Esophagus squamous epithelium (tissue), 5 donors: ENCODE measurements at regions not wholly inside any gene's neighbourhood (a gene's known extent, or its start where the extent isn't known, plus 50 kb on each side); places are given as distances from the start of the nearest gene placed in this dataset.

ENCODE experiments used
- DNase-seq: peaks from one replicate; lab custom pipeline; 2025; lab: John Stamatoyannopoulos, UW
- H3K27ac ChIP-seq, 4 donors: fragments of 200-600 bp; sonication (generic); one replicate each; pipeline ENCODE4 v1.5.1; 2016 to 2019; ENCODE audit warnings: mild to moderate bottlenecking in 1 of 4
- H3K27me3 ChIP-seq, 4 donors: fragments of 200-600 bp; sonication (generic); 1 replicate in 3 of 4; 2 replicates in 1 of 4; pipeline versions ENCODE4 v1.5.1 to v1.6.0; 2017 to 2021; ENCODE audit warnings: antibody characterized with exemption in 1 of 4
- H3K36me3 ChIP-seq, 3 donors: fragments of 200-600 bp; sonication (generic); one replicate each; pipeline ENCODE4 v1.5.1; 2016 to 2019
- H3K4me1 ChIP-seq, 3 donors: fragments of 200-600 bp; sonication (generic); one replicate each; pipeline ENCODE4 v1.5.1; 2017 to 2019
- H3K4me3 ChIP-seq, 4 donors: fragments of 200-600 bp; sonication (generic); 1 replicate in 3 of 4; 2 replicates in 1 of 4; pipeline ENCODE4 v1.5.1; 2016 to 2019; ENCODE audit warnings: mild to moderate bottlenecking in 2 of 4, moderate library complexity in 1 of 4
- H3K9me3 ChIP-seq, 3 donors: fragments of 200-600 bp; sonication (generic); one replicate each; pipeline ENCODE4 v1.5.1; 2016 to 2019
- POLR2A ChIP-seq, 4 donors: fragments of 450-650 bp; IDR thresholded peaks; one replicate each; pipeline ENCODE4 v1.6.1; 2017; ENCODE audit warnings: antibody characterized with exemption in 4 of 4, mild to moderate bottlenecking in 4 of 4, moderate library complexity in 3 of 4
- WGBS, 2 donors: methylation state at CpG; one replicate each; pipeline ENCODE4 v1.1.5; 2018; 5-methylcytosine and 5-hydroxymethylcytosine counted together
- intact Hi-C: fragments of 100-400 bp; cut with DNase I; formaldehyde crosslinking; loops from one replicate; pipeline ENCODE4 v1.15.0; 2022
- TF ChIP-seq, protein P1 (sequence below), 6 experiments: fragments of 450-650 bp in 4 of 6; fragments of 200-600 bp in 2 of 6; sonication (generic) in 2 of 6; IDR thresholded peaks; one replicate each; pipeline ENCODE4 v1.5.1; 2016 to 2019; ENCODE audit warnings: antibody characterized with exemption in 6 of 6, mild to moderate bottlenecking in 4 of 6, moderate library complexity in 4 of 6
- donor health status: DM: yes; HTN: yes; CAD: no.

- intact Hi-C loops, result no loop called here
- Histone ChIP-seq H3K4me1 (no peaks in the 10 kb centered on the region), H3K36me3 (no peaks in the 10 kb centered on the region), H3K9me3 (no peaks in the 10 kb centered on the region), H3K27ac (no peak overlapping the region), H3K4me3 (no peak overlapping the region), H3K27me3 (no peaks in the 10 kb centered on the region)
- no peak for DNase-seq
- TF ChIP-seq, protein P1, sequence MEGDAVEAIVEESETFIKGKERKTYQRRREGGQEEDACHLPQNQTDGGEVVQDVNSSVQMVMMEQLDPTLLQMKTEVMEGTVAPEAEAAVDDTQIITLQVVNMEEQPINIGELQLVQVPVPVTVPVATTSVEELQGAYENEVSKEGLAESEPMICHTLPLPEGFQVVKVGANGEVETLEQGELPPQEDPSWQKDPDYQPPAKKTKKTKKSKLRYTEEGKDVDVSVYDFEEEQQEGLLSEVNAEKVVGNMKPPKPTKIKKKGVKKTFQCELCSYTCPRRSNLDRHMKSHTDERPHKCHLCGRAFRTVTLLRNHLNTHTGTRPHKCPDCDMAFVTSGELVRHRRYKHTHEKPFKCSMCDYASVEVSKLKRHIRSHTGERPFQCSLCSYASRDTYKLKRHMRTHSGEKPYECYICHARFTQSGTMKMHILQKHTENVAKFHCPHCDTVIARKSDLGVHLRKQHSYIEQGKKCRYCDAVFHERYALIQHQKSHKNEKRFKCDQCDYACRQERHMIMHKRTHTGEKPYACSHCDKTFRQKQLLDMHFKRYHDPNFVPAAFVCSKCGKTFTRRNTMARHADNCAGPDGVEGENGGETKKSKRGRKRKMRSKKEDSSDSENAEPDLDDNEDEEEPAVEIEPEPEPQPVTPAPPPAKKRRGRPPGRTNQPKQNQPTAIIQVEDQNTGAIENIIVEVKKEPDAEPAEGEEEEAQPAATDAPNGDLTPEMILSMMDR (IDR thresholded peaks at IDR 0.05), result no peak
- no peak for TF ChIP-seq POLR2A (IDR thresholded peaks at IDR 0.05)
- WGBS, 2 donors, result 83 to 90% methylated on average over 1 of the region's 1 CpG
Observed at GRCh38 chr3:164049847-164050246, 1028.4 kb downstream of the SI start.

- Histone ChIP-seq H3K4me3 (no peak overlapping the region), H3K36me3 (no peaks in the 10 kb centered on the region), H3K27me3 (no peaks in the 10 kb centered on the region), H3K9me3 (no peaks in the 10 kb centered on the region), H3K27ac (no peak overlapping the region), H3K4me1 (no peaks in the 10 kb centered on the region)
- WGBS, 2 donors, result 85 to 88% methylated on average over 4 of the region's 4 CpGs
- TF ChIP-seq, protein P1 (IDR thresholded peaks at IDR 0.05), result no peak
- TF ChIP-seq POLR2A (IDR thresholded peaks at IDR 0.05), result no peak
- intact Hi-C loops, result no loop called here
- DNase-seq, result no peak
Observed at GRCh38 chr3:164048451-164048850, 1029.8 kb downstream of the SI start.

GRCh38 chr3:164040991-164041390 is 1037.3 kb downstream of the SI start:
- no peak overlapping the region for H3K4me3 ChIP-seq
- H3K9me3 ChIP-seq, result no peaks in the 10 kb centered on the region
- no peaks in the 10 kb centered on the region for H3K4me1 ChIP-seq
- H3K36me3 ChIP-seq, result no peaks in the 10 kb centered on the region
- intact Hi-C loops, result no loop called here
- DNase-seq, result no peak
- WGBS, 2 donors, result 50 to 55% methylated on average over 2 of the region's 2 CpGs
- no peaks in the 10 kb centered on the region for H3K27me3 ChIP-seq
- H3K27ac ChIP-seq, result no peak overlapping the region
- TF ChIP-seq, protein P1 (IDR thresholded peaks at IDR 0.05), result no peak
- no peak for TF ChIP-seq POLR2A (IDR thresholded peaks at IDR 0.05)

DNA sequence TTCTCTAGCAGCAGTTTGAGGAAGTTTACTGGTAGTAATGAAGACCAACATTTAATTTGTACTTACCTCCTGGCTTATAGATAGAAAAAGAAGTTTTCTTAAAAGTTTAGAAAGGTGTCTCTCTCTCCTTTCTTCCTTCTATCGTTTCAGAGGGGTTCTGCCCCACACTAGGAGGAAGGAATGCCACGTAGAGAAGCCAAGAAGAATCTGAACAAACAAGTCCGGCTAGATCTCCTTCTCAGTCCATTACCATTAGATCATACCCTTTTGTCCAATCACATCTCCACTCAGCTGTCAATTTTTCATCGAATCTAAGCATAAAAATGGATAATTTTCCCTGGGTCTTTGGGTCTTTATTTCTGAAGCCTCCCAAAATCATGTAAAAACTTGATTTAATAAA is 1048.1 kb downstream of the SI start:
- Histone ChIP-seq H3K27ac (no peak overlapping the region), H3K4me1 (no peaks in the 10 kb centered on the region), H3K36me3 (no peaks in the 10 kb centered on the region), H3K4me3 (no peak overlapping the region), H3K9me3 (peaks cover 0 to 4% (median 0%) of the 10 kb centered on the region in 3 donors), H3K27me3 (no peaks in the 10 kb centered on the region)
- intact Hi-C loops, result no loop called here
- 36 to 47% methylated on average over 4 of the region's 4 CpGs for WGBS, 2 donors
- DNase-seq, result no peak
- TF ChIP-seq, protein P1 (IDR thresholded peaks at IDR 0.05), result no peak
- TF ChIP-seq POLR2A (IDR thresholded peaks at IDR 0.05), result no peak

GRCh38 chr3:164024786-164025185 is 1053.5 kb downstream of the SI start:
- WGBS, 2 donors, result 75 to 79% methylated on average over 10 of the region's 10 CpGs
- Histone ChIP-seq H3K4me1 (no peaks in the 10 kb centered on the region), H3K4me3 (no peak overlapping the region), H3K36me3 (no peaks in the 10 kb centered on the region), H3K9me3 (peaks cover 0 to 5% (median 0%) of the 10 kb centered on the region in 3 donors), H3K27me3 (no peaks in the 10 kb centered on the region), H3K27ac (no peak overlapping the region)
- intact Hi-C loops, result no loop called here
- TF ChIP-seq, protein P1 (IDR thresholded peaks at IDR 0.05), result no peak
- no peak for DNase-seq
